MM.1S (cell line): ENCODE measurements at regions not wholly inside any gene's neighbourhood (a gene's known extent, or its start where the extent isn't known, plus 50 kb on each side); places are given as distances from the start of the nearest gene placed in this dataset.

Experiments used
- DNase-seq: peaks from one replicate; pipeline ENCODE4 v3.0.0-alpha.2; 2015
- H2AFZ ChIP-seq: fragments of 300-600 bp; sonication (generic); 2 replicates; pipeline ENCODE4 v1.6.0; 2016; ENCODE audit warnings: antibody characterized with exemption, low read length
- H3F3A ChIP-seq: fragments of 300-600 bp; sonication (generic); 2 replicates; pipeline ENCODE4 v1.6.1; 2016; ENCODE audit warnings: mild to moderate bottlenecking, antibody characterized with exemption, low read length, moderate library complexity, mixed read lengths; ENCODE audit not compliant: insufficient read depth
- H3K27ac ChIP-seq: fragments of 300-600 bp; sonication (generic); 2 replicates; pipeline ENCODE4 v1.5.1; 2016; ENCODE audit warnings: mild to moderate bottlenecking, low read length
- H3K27me3 ChIP-seq: fragments of 300-600 bp; sonication (generic); replicated peaks from 2 replicates; pipeline ENCODE4 v1.6.0; 2016; ENCODE audit warnings: low read length; ENCODE audit not compliant: insufficient read depth
- H3K36me3 ChIP-seq: fragments of 300-600 bp; sonication (generic); replicated peaks from 2 replicates; pipeline ENCODE4 v1.6.1; 2016; ENCODE audit warnings: mild to moderate bottlenecking, low read length, mixed read lengths; ENCODE audit not compliant: insufficient read depth
- H3K4me1 ChIP-seq: fragments of 300-600 bp; sonication (generic); 2 replicates; pipeline ENCODE4 v1.6.1; 2016; ENCODE audit warnings: low read length, mixed read lengths
- H3K4me2 ChIP-seq: fragments of 300-600 bp; sonication (generic); 2 replicates; pipeline ENCODE4 v1.6.0; 2016; ENCODE audit warnings: low read depth, low read length
- H3K4me3 ChIP-seq: fragments of 300-600 bp; sonication (generic); 2 replicates; pipeline ENCODE4 v1.5.1; 2016; ENCODE audit warnings: low read length, mixed read lengths
- H3K79me2 ChIP-seq: fragments of 300-600 bp; sonication (generic); 2 replicates; pipeline ENCODE4 v1.6.1; 2016; ENCODE audit warnings: mixed run types, low read length, mixed read lengths
- H3K9ac ChIP-seq: fragments of 300-600 bp; sonication (generic); 2 replicates; pipeline ENCODE4 v1.6.1; 2016; ENCODE audit warnings: low read length, mixed read lengths
- H3K9me2 ChIP-seq: fragments of 300-600 bp; sonication (generic); replicated peaks from 2 replicates; pipeline ENCODE4 v1.6.1; 2016; ENCODE audit warnings: mild to moderate bottlenecking, low read length, mixed read lengths; ENCODE audit not compliant: insufficient read depth
- H3K9me3 ChIP-seq: fragments of 300-600 bp; sonication (generic); replicated peaks from 2 replicates; pipeline ENCODE4 v1.6.1; 2016; ENCODE audit warnings: mild to moderate bottlenecking, low read length, mixed read lengths; ENCODE audit not compliant: insufficient read depth
- H4K20me1 ChIP-seq: fragments of 300-600 bp; sonication (generic); 2 replicates; pipeline ENCODE4 v1.6.1; 2016; ENCODE audit warnings: mild to moderate bottlenecking, low read length, moderate library complexity, mixed read lengths; ENCODE audit not compliant: insufficient read depth
- CTCF ChIP-seq: fragments of 300-600 bp; sonication (generic); IDR thresholded peaks from 2 replicates; pipeline ENCODE4 v1.5.1; 2016; ENCODE audit warnings: antibody characterized with exemption, low read length, mixed read lengths
- EZH2 ChIP-seq: fragments of 300-600 bp; sonication (generic); optimal IDR thresholded peaks from 2 replicates; pipeline ENCODE3; 2017; ENCODE audit warnings: low read depth, mild to moderate bottlenecking, antibody characterized with exemption, low read length, mixed read lengths
- EZH2phosphoT487 ChIP-seq: fragments of 300-600 bp; sonication (generic); IDR thresholded peaks from 2 replicates; pipeline ENCODE4 v1.6.1; 2018; ENCODE audit warnings: antibody characterized with exemption, low read length

DNA sequence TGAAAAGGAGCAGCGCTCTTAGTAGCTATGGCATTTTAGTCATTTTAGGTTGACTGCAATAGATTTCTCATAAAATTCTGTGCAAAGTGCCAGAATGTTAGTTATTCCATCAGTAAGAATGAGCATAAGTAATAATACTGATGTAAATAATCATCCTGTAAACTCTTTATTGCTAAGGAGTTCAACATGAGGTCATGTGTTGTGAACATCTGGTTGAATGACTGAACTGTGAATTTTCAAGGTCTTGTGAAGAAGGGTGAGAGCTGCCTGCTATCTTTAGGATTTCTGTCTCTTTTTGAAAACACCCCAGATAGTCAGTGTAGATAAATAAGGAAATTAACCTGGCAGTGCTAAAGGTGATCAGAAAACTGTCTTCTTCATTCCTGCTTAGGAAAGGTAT lies 333.4 kb upstream of the TBC1D5 start:
- H3K9ac ChIP-seq = no peak overlapping the region

GRCh38 chr3:18071833-18072232 lies 329.4 kb upstream of the TBC1D5 start:
- TF ChIP-seq EZH2phosphoT487 (no peak), CTCF (no peak), EZH2 (no peak)
- H3K4me2 ChIP-seq = no peak overlapping the region
- DNase-seq = no peak
- H3K9me3 ChIP-seq = no peaks in the 10 kb centered on the region
- H3K4me3 ChIP-seq = no peak overlapping the region
- no peak overlapping the region for H3K9ac ChIP-seq
- no peak overlapping the region for H2AFZ ChIP-seq
- H4K20me1 ChIP-seq = no peaks in the 10 kb centered on the region
- H3K27ac ChIP-seq = no peak overlapping the region
- H3K9me2 ChIP-seq = no peaks in the 10 kb centered on the region
- no peaks in the 10 kb centered on the region for H3K79me2 ChIP-seq
- H3F3A ChIP-seq = no peaks in the 10 kb centered on the region
- H3K4me1 ChIP-seq = no peaks in the 10 kb centered on the region
- no peaks in the 10 kb centered on the region for H3K27me3 ChIP-seq
- no peaks in the 10 kb centered on the region for H3K36me3 ChIP-seq

More for the DNA sequence above, 333.4 kb upstream of the TBC1D5 start:
- Histone ChIP-seq H3K27me3 (no peaks in the 10 kb centered on the region), H3K4me2 (no peak overlapping the region), H4K20me1 (no peaks in the 10 kb centered on the region), H3K4me1 (no peaks in the 10 kb centered on the region), H2AFZ (no peak overlapping the region), H3K9me3 (no peaks in the 10 kb centered on the region), H3K9me2 (no peaks in the 10 kb centered on the region), H3K4me3 (no peak overlapping the region), H3K79me2 (no peaks in the 10 kb centered on the region), H3K36me3 (no peaks in the 10 kb centered on the region), H3K27ac (no peak overlapping the region), H3F3A (no peaks in the 10 kb centered on the region)
- no peak for DNase-seq
- TF ChIP-seq CTCF = no peak
- no peak for TF ChIP-seq EZH2phosphoT487
- no peak for TF ChIP-seq EZH2

- Histone ChIP-seq H3K4me3 (no peak overlapping the region), H3F3A (no peaks in the 10 kb centered on the region), H4K20me1 (no peaks in the 10 kb centered on the region), H2AFZ (no peak overlapping the region), H3K4me2 (no peak overlapping the region), H3K36me3 (no peaks in the 10 kb centered on the region), H3K27ac (no peak overlapping the region), H3K9me3 (no peaks in the 10 kb centered on the region), H3K9me2 (no peaks in the 10 kb centered on the region), H3K9ac (no peak overlapping the region), H3K4me1 (no peaks in the 10 kb centered on the region), H3K79me2 (no peaks in the 10 kb centered on the region), H3K27me3 (no peaks in the 10 kb centered on the region)
- TF ChIP-seq CTCF = no peak
- no peak for TF ChIP-seq EZH2
- no peak for TF ChIP-seq EZH2phosphoT487
- no peak for DNase-seq
These were observed 328.5 kb upstream of the TBC1D5 start for GRCh38 chr3:18070944-18071343.
